Upper lobe of left lung (tissue), 6 donors: ENCODE measurements at regions not wholly inside any gene's neighbourhood (a gene's known extent, or its start where the extent isn't known, plus 50 kb on each side); places are given as distances from the start of the nearest gene placed in this dataset.
A peak's percentile ranks its signal among the peaks of the same experiment; 100 is the strongest.

Experiments used
- ATAC-seq, 2 donors: fragments of 200-7000 bp; cut with Tn5 transposase; one replicate each; pipeline ENCODE4 v1.9.1; 2022; ENCODE audit warnings: mild to moderate bottlenecking in 2 of 2, moderate library complexity in 2 of 2; ENCODE audit not compliant: low FRiP score in 2 of 2
- DNase-seq, 2 donors: peaks; one replicate each; pipeline ENCODE4 v3.0.0-alpha.2; 2019 to 2020
- H3K27ac ChIP-seq, 4 donors: fragments of 200-600 bp; sonication (generic); one replicate each; pipeline ENCODE4 v1.5.1; 2016 to 2019
- H3K27me3 ChIP-seq, 4 donors: fragments of 200-600 bp; sonication (generic); one replicate each; pipeline ENCODE4 v1.5.1; 2017 to 2019
- H3K36me3 ChIP-seq, 4 donors: fragments of 200-600 bp; sonication (generic); one replicate each; pipeline ENCODE4 v1.5.1; 2016 to 2019
- H3K4me1 ChIP-seq, 4 donors: fragments of 200-600 bp; sonication (generic); one replicate each; pipeline ENCODE4 v1.5.1; 2018 to 2019
- H3K4me3 ChIP-seq, 4 donors: fragments of 200-600 bp; sonication (generic); one replicate each; pipeline ENCODE4 v1.5.1; 2017 to 2019; ENCODE audit warnings: mild to moderate bottlenecking in 2 of 4, moderate library complexity in 1 of 4
- H3K9me3 ChIP-seq, 4 donors: fragments of 200-600 bp; sonication (generic); one replicate each; pipeline ENCODE4 v1.5.1; 2018 to 2019
- CTCF ChIP-seq, 6 experiments: fragments of 450-650 bp in 4 of 6; fragments of 200-600 bp in 2 of 6; sonication (generic) in 2 of 6; IDR thresholded peaks; one replicate each; pipeline ENCODE4 v1.5.1; 2016 to 2019; ENCODE audit warnings: antibody characterized with exemption in 6 of 6
- EP300 ChIP-seq, 4 donors: sonication (generic); formaldehyde crosslinking; IDR thresholded peaks; one replicate each; pipeline ENCODE4 v1.5.1; 2017; ENCODE audit warnings: antibody characterized with exemption in 4 of 4, control low read depth in 2 of 4
- POLR2A ChIP-seq, 4 donors: fragments of 450-650 bp; IDR thresholded peaks; one replicate each; pipeline ENCODE4 v1.5.1; 2016 to 2017; ENCODE audit warnings: antibody characterized with exemption in 4 of 4, mild to moderate bottlenecking in 2 of 4
- POLR2AphosphoS5 ChIP-seq, 2 donors: sonication (generic); formaldehyde crosslinking; IDR thresholded peaks; one replicate each; pipeline ENCODE4 v1.5.1; 2017; ENCODE audit warnings: antibody characterized with exemption in 2 of 2
- WGBS, 2 donors: methylation state at CpG; one replicate each; pipeline ENCODE4 v1.1.5; 2017 to 2018; 5-methylcytosine and 5-hydroxymethylcytosine counted together
- donor health status: DM: no; HTN: no; CAD: no; lungs with moderate emphysema.
- donor health status: DM: no; HTN: yes; CAD: no; lungs with severe emphysema.

GRCh38 chr2:191486584-191487320 lies 191.2 kb upstream of the NABP1 start:
- WGBS, 2 donors, result 70 to 94% methylated on average over 3 of the region's 3 CpGs
- Histone ChIP-seq H3K9me3 (peaks cover 0 to 15% (median 9%) of the 10 kb centered on the region in 4 donors), H3K4me1 (no peaks in the 10 kb centered on the region), H3K4me3 (no peak overlapping the region), H3K27me3 (no peaks in the 10 kb centered on the region), H3K27ac (no peak overlapping the region), H3K36me3 (no peaks in the 10 kb centered on the region)
- no peak for DNase-seq
- TF ChIP-seq POLR2AphosphoS5 (IDR thresholded peaks at IDR 0.05) (no peak), EP300 (IDR thresholded peaks at IDR 0.05) (no peak), POLR2A (IDR thresholded peaks at IDR 0.05) (no peak), CTCF (IDR thresholded peaks at IDR 0.05) (no peak)
- peak in 1 of 2 donors; percentile 89 for ATAC-seq

GRCh38 chr2:191488135-191488534 lies 189.8 kb upstream of the NABP1 start:
- WGBS, 2 donors, result 61 to 64% methylated on average over 7 of the region's 7 CpGs
- H3K36me3 ChIP-seq, result no peaks in the 10 kb centered on the region
- ATAC-seq, result no peak
- H3K9me3 ChIP-seq, result peaks cover 0 to 7% (median 3%) of the 10 kb centered on the region in 4 donors
- TF ChIP-seq EP300 (IDR thresholded peaks at IDR 0.05) (no peak), POLR2AphosphoS5 (IDR thresholded peaks at IDR 0.05) (no peak), POLR2A (IDR thresholded peaks at IDR 0.05) (no peak), CTCF (IDR thresholded peaks at IDR 0.05) (no peak)
- no peaks in the 10 kb centered on the region for H3K4me1 ChIP-seq
- H3K27ac ChIP-seq, result no peak overlapping the region
- no peaks in the 10 kb centered on the region for H3K27me3 ChIP-seq
- H3K4me3 ChIP-seq, result no peak overlapping the region
- DNase-seq, result no peak

GRCh38 chr2:191489177-191489576 lies 188.8 kb upstream of the NABP1 start:
- no peak for TF ChIP-seq POLR2A (IDR thresholded peaks at IDR 0.05)
- TF ChIP-seq CTCF (IDR thresholded peaks at IDR 0.05), result no peak
- no peak for TF ChIP-seq POLR2AphosphoS5 (IDR thresholded peaks at IDR 0.05)
- TF ChIP-seq EP300 (IDR thresholded peaks at IDR 0.05), result no peak
- Histone ChIP-seq H3K27me3 (no peaks in the 10 kb centered on the region), H3K36me3 (no peaks in the 10 kb centered on the region), H3K4me1 (no peaks in the 10 kb centered on the region), H3K9me3 (no peaks in the 10 kb centered on the region), H3K4me3 (no peak overlapping the region), H3K27ac (no peak overlapping the region)
- WGBS, 2 donors, result 85 to 86% methylated on average over 2 of the region's 2 CpGs
- DNase-seq (no peak), ATAC-seq (no peak)

GRCh38 chr2:191496838-191497237 lies 181.1 kb upstream of the NABP1 start:
- no peaks in the 10 kb centered on the region for H3K36me3 ChIP-seq
- no peaks in the 10 kb centered on the region for H3K9me3 ChIP-seq
- peaks cover 0 to 6% (median 2%) of the 10 kb centered on the region in 4 donors for H3K4me1 ChIP-seq
- DNase-seq (no peak), ATAC-seq (no peak)
- no peak for TF ChIP-seq CTCF (IDR thresholded peaks at IDR 0.05)
- TF ChIP-seq POLR2AphosphoS5 (IDR thresholded peaks at IDR 0.05), result no peak
- no peak for TF ChIP-seq EP300 (IDR thresholded peaks at IDR 0.05)
- TF ChIP-seq POLR2A (IDR thresholded peaks at IDR 0.05), result no peak
- no peak overlapping the region for H3K4me3 ChIP-seq
- 88 to 92% methylated on average over 2 of the region's 2 CpGs for WGBS, 2 donors
- no peaks in the 10 kb centered on the region for H3K27me3 ChIP-seq
- no peak overlapping the region for H3K27ac ChIP-seq

GRCh38 chr2:191497822-191498221 lies 180.1 kb upstream of the NABP1 start:
- H3K36me3 ChIP-seq, result no peaks in the 10 kb centered on the region
- H3K4me1 ChIP-seq, result peaks cover 0 to 6% (median 2%) of the 10 kb centered on the region in 4 donors
- no peak overlapping the region for H3K27ac ChIP-seq
- no peaks in the 10 kb centered on the region for H3K27me3 ChIP-seq
- no peak for TF ChIP-seq POLR2A (IDR thresholded peaks at IDR 0.05)
- no peak for TF ChIP-seq POLR2AphosphoS5 (IDR thresholded peaks at IDR 0.05)
- no peak for TF ChIP-seq CTCF (IDR thresholded peaks at IDR 0.05)
- TF ChIP-seq EP300 (IDR thresholded peaks at IDR 0.05), result no peak
- 71 to 72% methylated on average over 3 of the region's 3 CpGs for WGBS, 2 donors
- no peak overlapping the region for H3K4me3 ChIP-seq
- DNase-seq, result no peak
- no peaks in the 10 kb centered on the region for H3K9me3 ChIP-seq
- no peak for ATAC-seq
